ENCODE measurements at regions not wholly inside any gene's neighbourhood (a gene's known extent, or its start where the extent isn't known, plus 50 kb on each side); places are given as distances from the start of the nearest gene placed in this dataset.

- H3K4me3 ChIP-seq (ENCODE audit: low read depth, low read length), result no peak overlapping the region
- H3K27me3 ChIP-seq (ENCODE audit: control insufficient read depth, insufficient read depth, low read length), result no peaks in the 10 kb centered on the region
- H3K27ac ChIP-seq (ENCODE audit: low read depth, low read length), result no peak overlapping the region
- 80% methylated on average over 5 of the region's 8 CpGs for WGBS (ENCODE audit: insufficient coverage)
- H3K9me3 ChIP-seq (ENCODE audit: control insufficient read depth, insufficient read depth, low read length), result no peaks in the 10 kb centered on the region
- DNase-seq (ENCODE audit: low read depth in 4 of 6, low spot score in 6 of 6), result no peak
- H3K4me1 ChIP-seq (ENCODE audit: control insufficient read depth, insufficient read depth, low read length), result peaks cover 4% of the 10 kb centered on the region
- no peaks in the 10 kb centered on the region for H3K36me3 ChIP-seq (ENCODE audit: control insufficient read depth, insufficient read depth, low read length)
Observed at GRCh38 chr12:3962631-3963483, 89.7 kb upstream of the PARP11 start.

GRCh38 chr12:3961591-3961990, 88.4 kb upstream of the PARP11 start:
- Histone ChIP-seq H3K27me3 (ENCODE audit: control insufficient read depth, insufficient read depth, low read length) (no peaks in the 10 kb centered on the region), H3K4me1 (ENCODE audit: control insufficient read depth, insufficient read depth, low read length) (peaks cover 4% of the 10 kb centered on the region), H3K9me3 (ENCODE audit: control insufficient read depth, insufficient read depth, low read length) (no peaks in the 10 kb centered on the region), H3K27ac (ENCODE audit: low read depth, low read length) (no peak overlapping the region), H3K36me3 (ENCODE audit: control insufficient read depth, insufficient read depth, low read length) (no peaks in the 10 kb centered on the region), H3K4me3 (ENCODE audit: low read depth, low read length) (no peak overlapping the region)
- WGBS (ENCODE audit: insufficient coverage), result 46% methylated on average over 8 of the region's 9 CpGs
- DNase-seq (ENCODE audit: low read depth in 4 of 6, low spot score in 6 of 6), result no peak

- WGBS (ENCODE audit: insufficient coverage), result 80% methylated on average over 9 of the region's 10 CpGs
- no peaks in the 10 kb centered on the region for H3K36me3 ChIP-seq (ENCODE audit: control insufficient read depth, insufficient read depth, low read length)
- DNase-seq (ENCODE audit: low read depth in 4 of 6, low spot score in 6 of 6), result no peak
- H3K27ac ChIP-seq (ENCODE audit: low read depth, low read length), result no peak overlapping the region
- no peaks in the 10 kb centered on the region for H3K27me3 ChIP-seq (ENCODE audit: control insufficient read depth, insufficient read depth, low read length)
- no peaks in the 10 kb centered on the region for H3K9me3 ChIP-seq (ENCODE audit: control insufficient read depth, insufficient read depth, low read length)
- peaks cover 4% of the 10 kb centered on the region for H3K4me1 ChIP-seq (ENCODE audit: control insufficient read depth, insufficient read depth, low read length)
- H3K4me3 ChIP-seq (ENCODE audit: low read depth, low read length), result no peak overlapping the region
Observed at GRCh38 chr12:3959799-3960560, 86.8 kb upstream of the PARP11 start.

- Histone ChIP-seq H3K27ac (ENCODE audit: low read depth, low read length) (no peak overlapping the region), H3K9me3 (ENCODE audit: control insufficient read depth, insufficient read depth, low read length) (no peaks in the 10 kb centered on the region)
- 83% methylated on average over 2 of the region's 6 CpGs for WGBS (ENCODE audit: insufficient coverage)
Observed at GRCh38 chr12:3958534-3958933, 85.3 kb upstream of the PARP11 start.

GRCh38 chr12:3951380-3952135, 78.4 kb upstream of the PARP11 start:
- H3K4me3 ChIP-seq (ENCODE audit: low read depth, low read length), result no peak overlapping the region
- no peaks in the 10 kb centered on the region for H3K9me3 ChIP-seq (ENCODE audit: control insufficient read depth, insufficient read depth, low read length)
- H3K4me1 ChIP-seq (ENCODE audit: control insufficient read depth, insufficient read depth, low read length), result no peaks in the 10 kb centered on the region
- DNase-seq (ENCODE audit: low read depth in 4 of 6, low spot score in 6 of 6), result peak in 1 of 6 donors; percentile 62
- WGBS (ENCODE audit: insufficient coverage), result 76% methylated on average over 19 of the region's 23 CpGs
- no peaks in the 10 kb centered on the region for H3K27me3 ChIP-seq (ENCODE audit: control insufficient read depth, insufficient read depth, low read length)
- H3K36me3 ChIP-seq (ENCODE audit: control insufficient read depth, insufficient read depth, low read length), result no peaks in the 10 kb centered on the region
- no peak overlapping the region for H3K27ac ChIP-seq (ENCODE audit: low read depth, low read length)

More at GRCh38 chr12:3958534-3958933, 85.3 kb upstream of the PARP11 start:
- Histone ChIP-seq H3K27me3 (ENCODE audit: control insufficient read depth, insufficient read depth, low read length) (no peaks in the 10 kb centered on the region), H3K4me1 (ENCODE audit: control insufficient read depth, insufficient read depth, low read length) (peaks cover 4% of the 10 kb centered on the region), H3K36me3 (ENCODE audit: control insufficient read depth, insufficient read depth, low read length) (no peaks in the 10 kb centered on the region), H3K4me3 (ENCODE audit: low read depth, low read length) (no peak overlapping the region)
- DNase-seq (ENCODE audit: low read depth in 4 of 6, low spot score in 6 of 6), result no peak

- DNase-seq (ENCODE audit: low read depth in 4 of 6, low spot score in 6 of 6), result no peak
- H3K4me3 ChIP-seq (ENCODE audit: low read depth, low read length), result no peak overlapping the region
- H3K36me3 ChIP-seq (ENCODE audit: control insufficient read depth, insufficient read depth, low read length), result no peaks in the 10 kb centered on the region
- no peaks in the 10 kb centered on the region for H3K4me1 ChIP-seq (ENCODE audit: control insufficient read depth, insufficient read depth, low read length)
- H3K9me3 ChIP-seq (ENCODE audit: control insufficient read depth, insufficient read depth, low read length), result no peaks in the 10 kb centered on the region
- WGBS (ENCODE audit: insufficient coverage), result no CpG with 5 or more reads among the region's 7 CpGs
- no peaks in the 10 kb centered on the region for H3K27me3 ChIP-seq (ENCODE audit: control insufficient read depth, insufficient read depth, low read length)
- no peak overlapping the region for H3K27ac ChIP-seq (ENCODE audit: low read depth, low read length)
Observed at GRCh38 chr12:3950714-3951320, 77.6 kb upstream of the PARP11 start.

GRCh38 chr12:3947781-3948180, 74.6 kb upstream of the PARP11 start:
- DNase-seq (ENCODE audit: low read depth in 4 of 6, low spot score in 6 of 6), result no peak
- Histone ChIP-seq H3K9me3 (ENCODE audit: control insufficient read depth, insufficient read depth, low read length) (no peaks in the 10 kb centered on the region), H3K27ac (ENCODE audit: low read depth, low read length) (no peak overlapping the region), H3K27me3 (ENCODE audit: control insufficient read depth, insufficient read depth, low read length) (no peaks in the 10 kb centered on the region), H3K4me3 (ENCODE audit: low read depth, low read length) (no peak overlapping the region), H3K36me3 (ENCODE audit: control insufficient read depth, insufficient read depth, low read length) (no peaks in the 10 kb centered on the region), H3K4me1 (ENCODE audit: control insufficient read depth, insufficient read depth, low read length) (no peaks in the 10 kb centered on the region)
- 100% methylated on average over 1 of the region's 5 CpGs for WGBS (ENCODE audit: insufficient coverage)

- H3K36me3 ChIP-seq (ENCODE audit: control insufficient read depth, insufficient read depth, low read length), result no peaks in the 10 kb centered on the region
- H3K4me3 ChIP-seq (ENCODE audit: low read depth, low read length), result no peak overlapping the region
- DNase-seq (ENCODE audit: low read depth in 4 of 6, low spot score in 6 of 6), result no peak
- H3K27ac ChIP-seq (ENCODE audit: low read depth, low read length), result no peak overlapping the region
- H3K9me3 ChIP-seq (ENCODE audit: control insufficient read depth, insufficient read depth, low read length), result no peaks in the 10 kb centered on the region
- no peaks in the 10 kb centered on the region for H3K4me1 ChIP-seq (ENCODE audit: control insufficient read depth, insufficient read depth, low read length)
- 54% methylated on average over 3 of the region's 3 CpGs for WGBS (ENCODE audit: insufficient coverage)
- H3K27me3 ChIP-seq (ENCODE audit: control insufficient read depth, insufficient read depth, low read length), result no peaks in the 10 kb centered on the region
Observed at GRCh38 chr12:3945671-3946070, 72.5 kb upstream of the PARP11 start.

- no CpG with 5 or more reads among the region's 1 CpG for WGBS (ENCODE audit: insufficient coverage)
- Histone ChIP-seq H3K4me3 (ENCODE audit: low read depth, low read length) (no peak overlapping the region), H3K36me3 (ENCODE audit: control insufficient read depth, insufficient read depth, low read length) (no peaks in the 10 kb centered on the region), H3K4me1 (ENCODE audit: control insufficient read depth, insufficient read depth, low read length) (no peaks in the 10 kb centered on the region), H3K9me3 (ENCODE audit: control insufficient read depth, insufficient read depth, low read length) (no peaks in the 10 kb centered on the region), H3K27me3 (ENCODE audit: control insufficient read depth, insufficient read depth, low read length) (no peaks in the 10 kb centered on the region), H3K27ac (ENCODE audit: low read depth, low read length) (no peak overlapping the region)
- DNase-seq (ENCODE audit: low read depth in 4 of 6, low spot score in 6 of 6), result peak in 2 of 6 donors; percentile 68 to 79
Observed at GRCh38 chr12:3944620-3945019, 71.4 kb upstream of the PARP11 start.

Measured in spinal cord (tissue), 9 donors.